ENCODE measurements at regions not wholly inside any gene's neighbourhood (a gene's known extent, or its start where the extent isn't known, plus 50 kb on each side); places are given as distances from the start of the nearest gene placed in this dataset.

- TF ChIP-seq POLR2AphosphoS5 (IDR thresholded peaks at IDR 0.05; ENCODE audit: low read depth, low read length) = no peak
- no peak for TF ChIP-seq REST (IDR thresholded peaks at IDR 0.05; ENCODE audit: insufficient read depth in 1 of 2, low read depth in 2 of 2, low read length in 2 of 2)
- no peak for TF ChIP-seq FOXP2 (optimal IDR thresholded peaks at IDR 0.05; ENCODE audit: borderline replicate concordance, extremely low read depth, extremely low read length, insufficient read depth)
- no peak for TF ChIP-seq SIN3A (IDR thresholded peaks at IDR 0.05; ENCODE audit: borderline replicate concordance, insufficient read depth, low read length)
- TF ChIP-seq TAF1 (IDR thresholded peaks at IDR 0.05; ENCODE audit: borderline replicate concordance, insufficient read depth, low read length) = no peak
Observed at GRCh38 chr9:135289081-135289491, 190.5 kb upstream of the PPP1R26 start.

- TF ChIP-seq POLR2AphosphoS5 (IDR thresholded peaks at IDR 0.05; ENCODE audit: low read depth, low read length) (no peak), SIN3A (IDR thresholded peaks at IDR 0.05; ENCODE audit: borderline replicate concordance, insufficient read depth, low read length) (no peak), TAF1 (IDR thresholded peaks at IDR 0.05; ENCODE audit: borderline replicate concordance, insufficient read depth, low read length) (no peak), REST (IDR thresholded peaks at IDR 0.05; ENCODE audit: insufficient read depth in 1 of 2, low read depth in 2 of 2, low read length in 2 of 2) (no peak), FOXP2 (optimal IDR thresholded peaks at IDR 0.05; ENCODE audit: borderline replicate concordance, extremely low read depth, extremely low read length, insufficient read depth) (no peak)
Observed at GRCh38 chr9:135290086-135290485, 189.5 kb upstream of the PPP1R26 start.

- TF ChIP-seq POLR2AphosphoS5 (IDR thresholded peaks at IDR 0.05; ENCODE audit: low read depth, low read length) (no peak), TAF1 (IDR thresholded peaks at IDR 0.05; ENCODE audit: borderline replicate concordance, insufficient read depth, low read length) (no peak), REST (IDR thresholded peaks at IDR 0.05; ENCODE audit: insufficient read depth in 1 of 2, low read depth in 2 of 2, low read length in 2 of 2) (no peak), SIN3A (IDR thresholded peaks at IDR 0.05; ENCODE audit: borderline replicate concordance, insufficient read depth, low read length) (no peak), FOXP2 (optimal IDR thresholded peaks at IDR 0.05; ENCODE audit: borderline replicate concordance, extremely low read depth, extremely low read length, insufficient read depth) (no peak)
Observed at GRCh38 chr9:135290566-135290965, 189.0 kb upstream of the PPP1R26 start.

- TF ChIP-seq REST (IDR thresholded peaks at IDR 0.05; ENCODE audit: insufficient read depth in 1 of 2, low read depth in 2 of 2, low read length in 2 of 2) (no peak), POLR2AphosphoS5 (IDR thresholded peaks at IDR 0.05; ENCODE audit: low read depth, low read length) (no peak), TAF1 (IDR thresholded peaks at IDR 0.05; ENCODE audit: borderline replicate concordance, insufficient read depth, low read length) (no peak), SIN3A (IDR thresholded peaks at IDR 0.05; ENCODE audit: borderline replicate concordance, insufficient read depth, low read length) (no peak), FOXP2 (optimal IDR thresholded peaks at IDR 0.05; ENCODE audit: borderline replicate concordance, extremely low read depth, extremely low read length, insufficient read depth) (no peak)
Observed at GRCh38 chr9:135291165-135291564, 188.4 kb upstream of the PPP1R26 start.

GRCh38 chr9:135294836-135295235, 184.7 kb upstream of the PPP1R26 start:
- TF ChIP-seq POLR2AphosphoS5 (IDR thresholded peaks at IDR 0.05; ENCODE audit: low read depth, low read length) = no peak
- no peak for TF ChIP-seq FOXP2 (optimal IDR thresholded peaks at IDR 0.05; ENCODE audit: borderline replicate concordance, extremely low read depth, extremely low read length, insufficient read depth)
- TF ChIP-seq SIN3A (IDR thresholded peaks at IDR 0.05; ENCODE audit: borderline replicate concordance, insufficient read depth, low read length) = no peak
- no peak for TF ChIP-seq TAF1 (IDR thresholded peaks at IDR 0.05; ENCODE audit: borderline replicate concordance, insufficient read depth, low read length)
- TF ChIP-seq REST (IDR thresholded peaks at IDR 0.05; ENCODE audit: insufficient read depth in 1 of 2, low read depth in 2 of 2, low read length in 2 of 2) = no peak
